ENCODE measurements at regions not wholly inside any gene's neighbourhood (a gene's known extent, or its start where the extent isn't known, plus 50 kb on each side); places are given as distances from the start of the nearest gene placed in this dataset.

- no peak for DNase-seq (ENCODE audit: low spot score)
- Histone ChIP-seq H3K9me3 (ENCODE audit: control insufficient read depth in 4 of 4, low read length in 3 of 4) (no peaks in the 10 kb centered on the region), H3K4me1 (ENCODE audit: control insufficient read depth in 4 of 4, insufficient read depth in 4 of 4, low read length in 3 of 4) (peaks cover 3 to 42% (median 14%) of the 10 kb centered on the region in 4 donors), H3K4me3 (ENCODE audit: low read depth in 1 of 3, low read length in 3 of 3) (peak overlapping the region in 1 of 3 donors; percentile 23), H3K27me3 (ENCODE audit: control insufficient read depth in 4 of 4, insufficient read depth in 4 of 4, low read length in 3 of 4) (no peaks in the 10 kb centered on the region), H3K36me3 (ENCODE audit: control insufficient read depth in 4 of 4, insufficient read depth in 3 of 4, low read depth in 1 of 4, low read length in 3 of 4) (no peaks in the 10 kb centered on the region), H3K9ac (ENCODE audit: low read depth in 1 of 2, low read length in 2 of 2) (peak overlapping the region in 1 of 2 donors; percentile 67), H3K27ac (ENCODE audit: low read depth in 1 of 2, low read length in 2 of 2) (peak overlapping the region; percentile 85 to 90)
- TF ChIP-seq YY1 (IDR thresholded peaks at IDR 0.05): peak; percentile 71
- peak; percentile 44 to 65 for TF ChIP-seq RAD21 (IDR thresholded peaks at IDR 0.05)
- peak; percentile 78 for TF ChIP-seq MAX (IDR thresholded peaks at IDR 0.05)
- TF ChIP-seq ZBTB33 (IDR thresholded peaks at IDR 0.05): peak; percentile 63
- peak; percentile 46 for TF ChIP-seq FOXA1 (IDR thresholded peaks at IDR 0.05)
- peak; percentile 83 for TF ChIP-seq HNF4G (IDR thresholded peaks at IDR 0.05)
- peak in 1 of 2 donors; percentile 42 for TF ChIP-seq GABPA (IDR thresholded peaks at IDR 0.05 in 1 of 2, conservative IDR thresholded peaks at IDR 0.05 in 1 of 2)
- TF ChIP-seq NR2F2 (IDR thresholded peaks at IDR 0.05): peak; percentile 63
- TF ChIP-seq JUND (IDR thresholded peaks at IDR 0.05): peak; percentile 70 to 81
- TF ChIP-seq HNF4A (conservative IDR thresholded peaks at IDR 0.05): peak; percentile 89 to 90
- peak in 1 of 2 donors; percentile 86 for TF ChIP-seq EGR1 (IDR thresholded peaks at IDR 0.05; ENCODE audit: low read depth in 2 of 2)
- no peak for TF ChIP-seq CTCF (IDR thresholded peaks at IDR 0.05; ENCODE audit: low read depth, low read length, missing input control)
- TF ChIP-seq SP1 (IDR thresholded peaks at IDR 0.05): peak; percentile 77
- TF ChIP-seq ATF3 (IDR thresholded peaks at IDR 0.05): peak; percentile 14
- peak; percentile 88 for TF ChIP-seq FOXA2 (IDR thresholded peaks at IDR 0.05)
- TF ChIP-seq TAF1 (conservative IDR thresholded peaks at IDR 0.05): peak; percentile 49
- TF ChIP-seq REST (IDR thresholded peaks at IDR 0.05): peak; percentile 62
- peak; percentile 86 for TF ChIP-seq RXRA (IDR thresholded peaks at IDR 0.05)
- 30% methylated on average over 4 of the region's 4 CpGs for WGBS
Observed at GRCh38 chr2:228838819-228839218, 432.3 kb downstream of the PID1 start.

Data from liver (tissue), 8 donors.